SK-N-SH (cell line): ENCODE measurements at regions not wholly inside any gene's neighbourhood (a gene's known extent, or its start where the extent isn't known, plus 50 kb on each side); places are given as distances from the start of the nearest gene placed in this dataset.

Experiments used
- EZH2phosphoT487 ChIP-seq: fragments of 200-600 bp; sonication (generic); IDR thresholded peaks from 2 replicates; pipeline ENCODE4 v1.6.1; 2017; ENCODE audit warnings: low read depth, mixed run types, mild to moderate bottlenecking, antibody characterized with exemption, moderate library complexity, borderline replicate concordance
- NFIC ChIP-seq: IDR thresholded peaks from 2 replicates; pipeline ENCODE4 v1.4.0; 2012; ENCODE audit warnings: borderline replicate concordance
- POLR2AphosphoS5 ChIP-seq: IDR thresholded peaks from 2 replicates; pipeline ENCODE4 v1.6.1; 2012; ENCODE audit warnings: low read depth, low read length
- RAD21 ChIP-seq: IDR thresholded peaks from 2 replicates; pipeline ENCODE4 v1.6.1; 2012; ENCODE audit warnings: mild to moderate bottlenecking, low read length
- RCOR1 ChIP-seq: fragments of 150-350 bp; IDR thresholded peaks from 2 replicates; pipeline ENCODE4 v1.6.1; 2017; ENCODE audit warnings: antibody characterized with exemption, low read length
- TAF1 ChIP-seq: IDR thresholded peaks from 2 replicates; pipeline ENCODE4 v1.6.1; 2012; ENCODE audit warnings: low read depth, mild to moderate bottlenecking, low read length, moderate library complexity, borderline replicate concordance
- TF ChIP-seq, protein P1 (sequence below): fragments of 200-600 bp; sonication (generic); IDR thresholded peaks from 2 replicates; pipeline ENCODE4 v1.6.1; 2017; ENCODE audit warnings: antibody characterized with exemption, mild to moderate bottlenecking, moderate library complexity

DNA sequence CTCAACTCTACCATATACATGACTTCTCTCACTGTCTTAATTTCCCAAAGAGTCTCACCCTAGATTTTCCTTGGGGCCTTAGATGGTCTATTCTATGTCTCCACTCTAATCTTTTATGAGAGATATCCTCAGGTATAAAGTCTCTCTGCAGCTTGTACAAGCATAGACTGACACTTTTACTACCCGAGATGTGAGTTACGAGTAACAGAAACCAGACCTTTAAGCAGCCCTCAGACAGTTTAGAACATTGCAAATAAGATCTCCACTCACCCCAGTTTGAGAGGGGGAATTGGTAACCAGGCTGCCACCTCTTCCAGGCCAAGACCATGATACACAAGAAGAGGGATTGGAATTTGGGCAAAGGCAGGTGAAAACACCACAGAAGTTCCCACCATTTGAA, 542.5 kb downstream of the TLE4 start:
- no peak for TF ChIP-seq TAF1
- no peak for TF ChIP-seq RAD21
- TF ChIP-seq, protein P1, sequence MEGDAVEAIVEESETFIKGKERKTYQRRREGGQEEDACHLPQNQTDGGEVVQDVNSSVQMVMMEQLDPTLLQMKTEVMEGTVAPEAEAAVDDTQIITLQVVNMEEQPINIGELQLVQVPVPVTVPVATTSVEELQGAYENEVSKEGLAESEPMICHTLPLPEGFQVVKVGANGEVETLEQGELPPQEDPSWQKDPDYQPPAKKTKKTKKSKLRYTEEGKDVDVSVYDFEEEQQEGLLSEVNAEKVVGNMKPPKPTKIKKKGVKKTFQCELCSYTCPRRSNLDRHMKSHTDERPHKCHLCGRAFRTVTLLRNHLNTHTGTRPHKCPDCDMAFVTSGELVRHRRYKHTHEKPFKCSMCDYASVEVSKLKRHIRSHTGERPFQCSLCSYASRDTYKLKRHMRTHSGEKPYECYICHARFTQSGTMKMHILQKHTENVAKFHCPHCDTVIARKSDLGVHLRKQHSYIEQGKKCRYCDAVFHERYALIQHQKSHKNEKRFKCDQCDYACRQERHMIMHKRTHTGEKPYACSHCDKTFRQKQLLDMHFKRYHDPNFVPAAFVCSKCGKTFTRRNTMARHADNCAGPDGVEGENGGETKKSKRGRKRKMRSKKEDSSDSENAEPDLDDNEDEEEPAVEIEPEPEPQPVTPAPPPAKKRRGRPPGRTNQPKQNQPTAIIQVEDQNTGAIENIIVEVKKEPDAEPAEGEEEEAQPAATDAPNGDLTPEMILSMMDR = no peak
- no peak for TF ChIP-seq NFIC
- TF ChIP-seq RCOR1 = no peak
- TF ChIP-seq EZH2phosphoT487 = no peak
- no peak for TF ChIP-seq POLR2AphosphoS5
